Suppressor macrophage treated with lipopolysaccharide for 1 hour (primary cell): ENCODE measurements at regions not wholly inside any gene's neighbourhood (a gene's known extent, or its start where the extent isn't known, plus 50 kb on each side); places are given as distances from the start of the nearest gene placed in this dataset.
"Not testable (repeated sequence)": the region's sequence is repeated elsewhere in the genome, so short reads cannot be mapped to it uniquely, and the experiment has no call there.

ENCODE experiments used
- DNase-seq, 3 donors: peaks; one replicate each; pipeline ENCODE4 v3.0.0-alpha.2; 2020 to 2022

GRCh38 chr16:88274126-88274750 lies 108.5 kb upstream of the ZNF469 start:
- DNase-seq: peak in 1 of 3 donors; percentile 48

GRCh38 chr16:88274847-88275246 lies 107.9 kb upstream of the ZNF469 start:
- DNase-seq: no peak

DNA sequence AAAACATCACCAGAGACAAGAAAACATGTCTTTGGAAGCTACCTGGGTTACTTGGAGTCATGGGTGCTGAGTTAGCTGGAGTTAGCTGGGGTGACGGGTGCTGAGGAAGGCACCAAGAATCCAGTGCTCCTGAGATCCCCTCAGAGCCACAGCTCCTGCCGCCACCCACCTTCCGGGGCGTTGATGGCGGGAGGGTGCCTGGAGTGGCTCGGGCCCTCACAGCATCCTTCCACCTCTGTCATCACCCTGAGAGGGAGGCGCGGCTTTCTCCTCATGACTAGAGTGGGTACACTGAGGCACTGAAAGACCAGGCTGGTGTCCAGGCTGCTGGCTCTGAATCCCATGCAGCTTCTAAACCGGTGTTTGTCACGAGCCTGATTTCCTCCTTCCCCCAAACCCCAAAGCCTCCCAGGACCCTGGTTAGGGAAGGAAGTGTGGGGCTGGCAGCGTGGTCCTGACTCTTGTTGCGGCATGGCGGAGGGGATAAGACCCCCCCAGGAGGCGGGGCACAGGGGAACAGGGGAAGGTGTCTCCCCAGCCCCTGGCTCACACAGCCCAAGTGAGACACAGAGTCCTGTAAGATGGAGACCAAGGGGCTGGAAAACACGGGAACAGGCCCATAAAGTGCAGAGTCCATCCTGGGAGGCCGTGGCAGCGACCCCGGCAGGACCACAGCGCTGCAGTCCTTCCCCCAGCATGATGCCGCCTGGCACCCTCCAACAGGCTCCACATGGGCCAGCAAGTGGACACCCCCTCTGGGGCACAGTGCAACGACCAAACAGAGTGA lies 107.2 kb upstream of the ZNF469 start:
- not testable (repeated sequence) for DNase-seq

DNA sequence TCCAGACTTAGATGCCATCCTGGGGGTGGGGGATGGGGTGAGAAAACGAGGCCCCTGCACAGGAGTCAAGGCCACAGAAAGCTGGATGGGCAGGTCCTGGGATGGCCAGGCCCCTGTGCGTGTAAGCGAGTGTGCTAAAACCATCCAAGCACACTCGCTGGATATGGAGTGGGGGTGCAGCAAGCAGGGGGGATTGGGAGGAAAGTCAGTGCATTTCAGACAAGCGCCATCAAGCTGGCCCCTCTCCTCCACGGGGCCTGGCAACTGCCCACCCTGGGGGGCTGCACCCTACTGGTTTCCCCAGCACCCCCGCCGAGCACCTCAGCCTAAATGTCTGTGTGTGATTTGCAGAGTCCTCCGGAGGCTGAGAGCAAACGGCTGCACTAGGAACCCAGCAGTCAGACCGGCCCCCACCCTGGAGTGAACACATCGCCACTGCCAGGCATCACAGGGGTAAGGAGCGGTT lies 106.6 kb upstream of the ZNF469 start:
- DNase-seq: not testable (repeated sequence)

DNA sequence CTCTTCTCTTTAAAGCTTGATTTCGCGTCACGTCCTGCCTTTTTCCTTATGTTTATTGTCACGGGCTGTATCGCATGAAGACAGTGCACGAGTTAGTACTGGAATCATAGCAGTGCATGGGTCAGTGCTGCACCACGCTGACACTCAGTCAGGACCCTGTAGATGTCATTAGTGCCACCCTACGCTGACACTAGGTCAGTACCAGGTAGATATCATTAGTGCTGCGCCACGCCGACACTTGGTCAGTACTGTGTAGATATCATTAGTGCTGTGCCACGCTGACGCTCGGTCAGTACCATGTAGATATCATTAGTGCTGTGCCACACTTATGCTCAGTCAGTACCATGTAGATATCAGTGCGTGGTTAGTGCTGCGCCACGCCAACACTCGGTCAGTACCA lies 106.2 kb upstream of the ZNF469 start:
- DNase-seq: no peak

- no peak for DNase-seq
Measured at GRCh38 chr16:88279998-88280397, 102.8 kb upstream of the ZNF469 start.

DNA sequence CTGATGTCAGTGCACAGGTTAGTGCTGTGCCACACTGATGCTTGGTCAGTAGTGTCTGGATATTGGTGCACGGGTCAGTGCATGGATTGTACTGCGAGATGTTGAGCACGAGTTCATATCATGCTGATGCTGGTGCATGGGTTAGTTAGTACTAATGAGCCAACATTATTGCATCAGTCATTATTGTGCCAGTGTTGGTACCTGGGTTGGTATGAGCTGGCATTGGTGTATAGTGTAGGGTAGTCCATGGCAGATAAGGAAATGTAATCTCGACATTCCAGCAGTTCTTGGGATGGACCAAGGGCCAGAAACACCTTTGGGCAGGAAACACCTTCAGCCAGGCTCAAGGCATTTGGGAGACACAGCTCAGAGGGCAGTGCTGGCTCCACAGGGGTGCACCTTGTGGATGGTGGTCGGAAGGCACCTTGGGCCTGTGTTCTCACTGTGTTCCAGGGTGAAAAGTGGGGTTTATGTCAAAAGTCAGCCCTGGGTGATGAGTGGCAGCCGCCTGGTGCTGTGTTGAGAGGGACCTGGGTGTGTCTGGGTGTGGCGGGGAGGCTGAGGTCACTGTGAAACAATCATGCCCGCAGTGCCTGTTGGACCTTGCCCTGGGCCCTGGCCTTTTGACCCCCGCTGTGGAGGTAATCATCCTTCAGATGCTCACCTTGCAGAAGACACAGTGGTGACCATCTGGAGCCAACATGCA lies 100.7 kb upstream of the ZNF469 start:
- no peak for DNase-seq

DNA sequence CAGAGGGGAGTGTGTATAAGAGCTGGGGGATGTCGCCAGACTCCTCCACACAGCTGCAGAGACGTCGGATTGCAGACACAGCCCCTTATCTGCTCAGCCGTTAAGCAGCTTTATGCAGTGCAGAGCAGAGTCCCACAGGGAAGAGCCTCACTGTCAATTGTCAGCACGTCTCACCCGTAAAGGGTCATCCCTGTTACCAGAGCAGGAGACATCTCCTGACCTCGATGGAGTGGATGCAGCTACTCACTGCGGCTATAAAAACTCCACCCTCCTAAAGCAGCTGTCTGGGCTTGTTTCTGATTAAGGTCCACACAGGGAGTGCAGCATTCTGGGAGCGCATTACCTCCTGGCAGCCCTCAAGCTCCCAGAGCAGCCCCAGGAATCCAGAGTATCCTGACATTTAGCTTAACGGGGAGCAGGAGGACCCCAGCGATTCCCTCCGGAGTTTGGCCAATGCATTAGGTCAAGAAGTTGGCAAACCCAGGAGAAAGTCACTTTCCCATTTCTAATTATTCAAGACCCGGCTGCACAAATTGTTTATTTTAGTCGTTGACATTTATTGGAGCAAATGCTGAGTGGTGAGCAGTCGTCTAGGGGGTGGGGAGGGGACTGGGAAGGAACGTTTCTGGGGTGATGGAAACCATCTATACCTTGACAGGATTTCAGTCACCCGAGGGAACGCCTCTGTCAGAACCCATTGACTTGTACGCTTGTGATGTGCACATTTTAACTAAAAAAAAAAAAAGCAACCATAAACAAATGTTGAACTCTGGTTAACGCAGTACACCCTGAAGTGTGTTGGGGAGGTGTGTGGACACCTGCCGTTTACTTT lies 100.0 kb upstream of the ZNF469 start:
- no peak for DNase-seq

DNA sequence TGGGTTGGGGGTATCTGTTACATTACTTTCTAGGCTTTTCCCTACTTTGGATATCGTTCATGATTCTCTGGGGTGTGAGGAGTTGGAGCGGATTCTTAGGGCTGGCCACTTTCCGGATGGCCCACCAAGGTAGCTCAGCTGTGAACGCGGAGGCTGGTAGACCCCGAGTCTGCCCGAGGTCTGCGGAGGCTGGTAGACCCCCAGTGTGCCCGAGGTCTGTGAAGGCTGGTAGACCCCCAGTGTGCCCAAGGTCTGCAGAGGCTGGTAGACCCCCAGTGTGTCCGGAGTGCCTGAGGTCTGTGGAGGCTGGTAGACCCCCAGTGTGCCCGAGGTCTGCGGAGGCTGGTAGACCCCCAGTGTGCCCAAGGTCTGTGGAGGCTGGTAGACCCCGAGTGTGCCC lies 99.2 kb upstream of the ZNF469 start:
- DNase-seq: no peak

DNA sequence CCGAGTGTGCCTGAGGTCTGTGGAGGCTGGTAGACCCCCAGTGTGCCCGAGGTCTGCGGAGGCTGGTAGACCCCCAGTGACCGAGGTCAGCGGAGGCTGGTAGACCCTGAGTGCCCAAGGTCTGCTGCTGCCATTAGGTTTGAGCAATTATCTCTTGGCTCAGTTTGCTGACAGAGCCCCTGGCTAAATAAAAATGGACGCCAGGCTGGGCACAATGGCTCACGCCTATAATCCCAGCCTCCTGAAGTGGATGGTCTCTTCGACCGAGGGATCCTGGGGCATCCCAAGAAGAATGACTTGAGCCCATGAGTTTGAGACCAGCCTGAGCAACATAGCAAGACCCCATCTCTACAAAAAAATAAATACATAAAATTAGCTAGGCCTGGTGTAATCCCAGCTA lies 98.7 kb upstream of the ZNF469 start:
- DNase-seq: no peak

- DNase-seq: no peak
Measured at GRCh38 chr16:88284626-88285513, 97.9 kb upstream of the ZNF469 start.

- DNase-seq: no peak
Measured at GRCh38 chr16:88285514-88285822, 97.3 kb upstream of the ZNF469 start.

DNA sequence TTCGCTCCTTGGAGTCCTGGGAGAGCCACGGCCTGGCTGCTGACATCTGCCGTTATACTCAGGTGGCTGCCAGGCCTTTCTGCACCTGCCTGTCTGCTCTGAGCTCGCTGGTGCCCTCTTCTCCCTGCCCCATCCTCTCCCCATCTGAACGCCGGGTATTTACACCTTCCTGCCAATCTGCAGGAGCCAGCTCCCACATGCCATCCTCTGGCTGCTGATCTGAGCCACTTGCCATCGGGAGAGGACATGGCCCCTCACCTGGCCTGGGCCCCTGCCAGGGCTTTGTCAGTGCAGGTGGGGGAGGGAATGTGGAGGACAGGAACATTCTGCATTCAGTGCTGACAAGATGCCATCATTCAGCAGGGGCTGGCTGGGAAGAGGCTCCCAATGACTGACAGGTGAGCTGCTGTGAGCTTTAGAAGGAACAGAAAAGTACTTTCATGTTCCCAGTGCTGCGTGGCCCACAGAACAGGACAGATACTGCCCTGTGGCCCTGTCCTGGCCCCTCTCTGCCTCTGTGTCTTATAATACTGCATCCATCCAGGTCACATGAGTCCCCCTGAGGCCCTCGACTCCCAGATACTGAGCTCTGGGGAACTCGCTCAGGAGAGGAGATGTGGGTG lies 96.3 kb upstream of the ZNF469 start:
- DNase-seq: no peak

- no peak for DNase-seq
Measured at GRCh38 chr16:88287219-88287618, 95.5 kb upstream of the ZNF469 start.

DNA sequence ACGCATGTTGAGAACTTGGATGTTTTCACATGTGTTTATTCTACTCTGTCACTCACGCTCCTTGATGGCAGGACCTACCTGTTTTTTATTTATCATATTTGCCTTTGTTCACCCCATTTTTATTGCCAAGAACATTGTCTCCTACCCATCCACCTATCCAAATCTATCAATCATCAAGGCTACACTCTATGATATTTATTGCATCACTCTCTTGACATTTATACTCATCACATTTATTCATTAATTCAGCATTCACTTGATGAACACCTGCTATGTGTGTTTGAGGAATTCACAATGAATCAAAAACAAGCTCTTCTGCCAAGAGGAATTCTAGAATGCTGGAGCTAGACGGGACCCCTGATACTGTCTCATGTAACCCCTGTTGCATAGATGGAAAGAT lies 94.5 kb upstream of the ZNF469 start:
- no peak for DNase-seq

DNA sequence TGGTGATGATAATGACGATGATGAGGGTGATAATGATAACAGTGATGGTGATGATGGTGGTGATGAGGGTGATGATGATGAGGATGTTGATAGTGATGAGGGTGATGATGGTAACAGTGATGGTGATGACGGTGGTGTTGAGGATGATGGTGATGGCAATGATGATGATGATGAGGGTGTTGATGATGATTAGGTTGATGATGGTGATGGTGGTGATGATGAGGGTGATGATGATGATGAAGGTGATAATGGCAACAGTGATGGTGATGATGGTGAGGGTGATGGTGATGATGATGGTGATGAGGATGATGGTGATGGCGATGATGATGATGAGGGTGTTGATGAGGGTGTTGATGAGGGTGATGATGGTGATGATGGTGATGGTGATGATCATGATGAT lies 93.8 kb upstream of the ZNF469 start:
- DNase-seq: no peak

DNA sequence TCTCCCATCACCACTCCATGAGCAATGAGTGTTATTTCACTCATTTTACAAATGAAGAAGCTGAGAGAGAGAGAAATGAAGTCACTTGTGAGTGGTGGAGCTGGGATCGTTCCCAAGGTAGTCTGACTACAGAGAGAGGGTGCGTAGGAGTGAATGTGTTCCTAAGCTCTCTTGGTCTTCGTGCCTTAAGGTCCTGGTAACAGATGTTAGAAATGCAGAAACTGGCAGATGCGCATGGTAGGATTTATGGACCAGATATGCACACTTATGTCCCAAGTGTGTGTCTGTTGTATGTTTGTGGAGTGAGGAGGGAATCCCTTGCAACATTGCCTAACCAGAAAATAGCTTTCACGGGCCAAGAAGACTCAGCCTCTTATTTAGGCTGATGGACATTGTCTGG lies 93.2 kb upstream of the ZNF469 start:
- DNase-seq: no peak

GRCh38 chr16:88289968-88290401 lies 92.8 kb upstream of the ZNF469 start:
- peak; percentile 37 to 59 (median 55) for DNase-seq

GRCh38 chr16:88290850-88291830 lies 91.6 kb upstream of the ZNF469 start:
- DNase-seq: no peak
